ENCODE measurements at regions not wholly inside any gene's neighbourhood (a gene's known extent, or its start where the extent isn't known, plus 50 kb on each side); places are given as distances from the start of the nearest gene placed in this dataset.
"Not testable (repeated sequence)": the region's sequence is repeated elsewhere in the genome, so short reads cannot be mapped to it uniquely, and the experiment has no call there.

- DNase-seq (ENCODE audit: low read depth) = no peak
Observed at GRCh38 chr12:31820832-31821231, 92.0 kb upstream of the AMN1 start.

- DNase-seq (ENCODE audit: low read depth) = no peak
Observed at GRCh38 chr12:31819427-31819826, 90.6 kb upstream of the AMN1 start.

- no peak for DNase-seq (ENCODE audit: low read depth)
Observed at GRCh38 chr12:31818623-31819268, 89.9 kb upstream of the AMN1 start.

- no peak for DNase-seq (ENCODE audit: low read depth)
Observed at GRCh38 chr12:31817120-31817519, 88.3 kb upstream of the AMN1 start.

GRCh38 chr12:31815096-31815495 lies 86.3 kb upstream of the AMN1 start:
- no peak for DNase-seq (ENCODE audit: low read depth)

GRCh38 chr12:31813305-31813704 lies 84.5 kb upstream of the AMN1 start:
- DNase-seq (ENCODE audit: low read depth) = no peak

- DNase-seq (ENCODE audit: low read depth) = no peak
Observed at GRCh38 chr12:31807773-31808097, 78.9 kb upstream of the AMN1 start.

- not testable (repeated sequence) for DNase-seq (ENCODE audit: low read depth)
Observed at GRCh38 chr12:31807081-31807772, 78.4 kb upstream of the AMN1 start.

GRCh38 chr12:31805681-31806080 lies 76.9 kb upstream of the AMN1 start:
- not testable (repeated sequence) for DNase-seq (ENCODE audit: low read depth)

- not testable (repeated sequence) for DNase-seq (ENCODE audit: low read depth)
Observed at GRCh38 chr12:31804707-31805106, 75.9 kb upstream of the AMN1 start.

GRCh38 chr12:31804185-31804504 lies 75.3 kb upstream of the AMN1 start:
- no peak for DNase-seq (ENCODE audit: low read depth)

- no peak for DNase-seq (ENCODE audit: low read depth)
Observed at GRCh38 chr12:31803306-31804184, 74.7 kb upstream of the AMN1 start.

GRCh38 chr12:31801872-31802271 lies 73.1 kb upstream of the AMN1 start:
- DNase-seq (ENCODE audit: low read depth) = no peak

GRCh38 chr12:31797230-31797872 lies 68.5 kb upstream of the AMN1 start:
- DNase-seq (ENCODE audit: low read depth) = no peak

- no peak for DNase-seq (ENCODE audit: low read depth)
Observed at GRCh38 chr12:31796270-31796951, 67.6 kb upstream of the AMN1 start.

GRCh38 chr12:31794745-31795144 lies 65.9 kb upstream of the AMN1 start:
- DNase-seq (ENCODE audit: low read depth) = no peak

GRCh38 chr12:31791265-31791664 lies 62.4 kb upstream of the AMN1 start:
- not testable (repeated sequence) for DNase-seq (ENCODE audit: low read depth)

GRCh38 chr12:31790759-31791158 lies 61.9 kb upstream of the AMN1 start:
- DNase-seq (ENCODE audit: low read depth) = no peak

GRCh38 chr12:31785318-31785717 lies 56.5 kb upstream of the AMN1 start:
- no peak for DNase-seq (ENCODE audit: low read depth)

GRCh38 chr12:31783996-31784645 lies 55.3 kb upstream of the AMN1 start:
- no peak for DNase-seq (ENCODE audit: low read depth)

- no peak for DNase-seq (ENCODE audit: low read depth)
Observed at GRCh38 chr12:31783556-31783955, 54.7 kb upstream of the AMN1 start.
